ENCODE measurements at regions not wholly inside any gene's neighbourhood (a gene's known extent, or its start where the extent isn't known, plus 50 kb on each side); places are given as distances from the start of the nearest gene placed in this dataset.

- no peak for TF ChIP-seq CTCF (IDR thresholded peaks at IDR 0.05; ENCODE audit: control extremely low read depth in 1 of 3, insufficient read depth in 1 of 3, low read depth in 1 of 3, low read length in 3 of 3)
- TF ChIP-seq MAX (IDR thresholded peaks at IDR 0.05) = no peak
- TF ChIP-seq POLR2AphosphoS5 (IDR thresholded peaks at IDR 0.05; ENCODE audit: low read depth, low read length) = no peak
- no peak for TF ChIP-seq E2F6 (IDR thresholded peaks at IDR 0.05)
- no peak for TF ChIP-seq CEBPB (IDR thresholded peaks at IDR 0.05; ENCODE audit: low read depth, low read length)
- TF ChIP-seq CHD1 (IDR thresholded peaks at IDR 0.05; ENCODE audit: low read depth, low read length) = no peak
- TF ChIP-seq POLR2A (IDR thresholded peaks at IDR 0.05; ENCODE audit: control extremely low read depth in 1 of 2, low read depth in 2 of 2, low read length in 2 of 2) = no peak
- TF ChIP-seq TCF12 (IDR thresholded peaks at IDR 0.05; ENCODE audit: low read depth, low read length) = no peak
- no peak for TF ChIP-seq ASH2L (IDR thresholded peaks at IDR 0.05; ENCODE audit: low read length)
- no peak for TF ChIP-seq SIN3A (conservative IDR thresholded peaks at IDR 0.05 in 1 of 2, IDR thresholded peaks at IDR 0.05 in 1 of 2; ENCODE audit: low read depth in 1 of 2, low read length in 2 of 2)
- no peak for TF ChIP-seq HDAC2 (IDR thresholded peaks at IDR 0.05; ENCODE audit: borderline replicate concordance in 1 of 2, low read depth in 2 of 2, low read length in 2 of 2)
- no peak for TF ChIP-seq EZH2 (IDR thresholded peaks at IDR 0.05; ENCODE audit: low read depth, low read length, severe bottlenecking)
- TF ChIP-seq KDM1A (IDR thresholded peaks at IDR 0.05; ENCODE audit: borderline replicate concordance, low read length) = no peak
These were observed 126.0 kb downstream of the KCNJ2 start for GRCh38 chr17:70295329-70295728.
